ENCODE measurements at regions not wholly inside any gene's neighbourhood (a gene's known extent, or its start where the extent isn't known, plus 50 kb on each side); places are given as distances from the start of the nearest gene placed in this dataset.

- WGBS, 2 donors, result 40 to 62% methylated on average over 36 to 43 of the region's 43 CpGs
- H3K4me3 ChIP-seq, result no peak overlapping the region
- H3K27ac ChIP-seq, result no peak overlapping the region
- no peaks in the 10 kb centered on the region for H3K9me3 ChIP-seq
- no peaks in the 10 kb centered on the region for H3K27me3 ChIP-seq
- TF ChIP-seq POLR2A (IDR thresholded peaks at IDR 0.05), result no peak
- no peak for TF ChIP-seq CTCF (IDR thresholded peaks at IDR 0.05)
- no peak for TF ChIP-seq EP300 (IDR thresholded peaks at IDR 0.05)
- H3K36me3 ChIP-seq, result no peaks in the 10 kb centered on the region
- DNase-seq (ENCODE audit: low spot score in 2 of 2), result no peak
- no peaks in the 10 kb centered on the region for H3K4me1 ChIP-seq
Measured at GRCh38 chr10:120011359-120012130, 119.0 kb downstream of the SEC23IP start.

- H3K27me3 ChIP-seq, result no peaks in the 10 kb centered on the region
- TF ChIP-seq POLR2A (IDR thresholded peaks at IDR 0.05), result no peak
- no peak for TF ChIP-seq EP300 (IDR thresholded peaks at IDR 0.05)
- no peak for TF ChIP-seq CTCF (IDR thresholded peaks at IDR 0.05)
- 83 to 86% methylated on average over 5 of the region's 5 CpGs for WGBS, 2 donors
- no peaks in the 10 kb centered on the region for H3K36me3 ChIP-seq
- no peak overlapping the region for H3K27ac ChIP-seq
- DNase-seq (ENCODE audit: low spot score in 2 of 2), result no peak
- H3K9me3 ChIP-seq, result no peaks in the 10 kb centered on the region
- no peak overlapping the region for H3K4me3 ChIP-seq
- H3K4me1 ChIP-seq, result no peaks in the 10 kb centered on the region
Measured at GRCh38 chr10:120012131-120012400, 119.5 kb downstream of the SEC23IP start.

- no peak for TF ChIP-seq CTCF (IDR thresholded peaks at IDR 0.05)
- Histone ChIP-seq H3K27me3 (no peaks in the 10 kb centered on the region), H3K36me3 (no peaks in the 10 kb centered on the region), H3K4me3 (no peak overlapping the region), H3K9me3 (no peaks in the 10 kb centered on the region), H3K4me1 (no peaks in the 10 kb centered on the region), H3K27ac (no peak overlapping the region)
- DNase-seq (ENCODE audit: low spot score in 2 of 2), result no peak
- 78 to 84% methylated on average over 7 of the region's 7 CpGs for WGBS, 2 donors
Measured at GRCh38 chr10:120012566-120012965, 120.0 kb downstream of the SEC23IP start.

- no peak overlapping the region for H3K27ac ChIP-seq
- no peak overlapping the region for H3K4me3 ChIP-seq
- no peaks in the 10 kb centered on the region for H3K36me3 ChIP-seq
- DNase-seq (ENCODE audit: low spot score in 2 of 2), result no peak
- 87 to 92% methylated on average over 3 of the region's 3 CpGs for WGBS, 2 donors
- H3K9me3 ChIP-seq, result no peaks in the 10 kb centered on the region
- TF ChIP-seq CTCF (IDR thresholded peaks at IDR 0.05) (no peak), EP300 (IDR thresholded peaks at IDR 0.05) (no peak), POLR2A (IDR thresholded peaks at IDR 0.05) (no peak)
- no peaks in the 10 kb centered on the region for H3K27me3 ChIP-seq
- no peaks in the 10 kb centered on the region for H3K4me1 ChIP-seq
Measured at GRCh38 chr10:120014031-120014430, 121.5 kb downstream of the SEC23IP start.

- WGBS, 2 donors, result 87 to 92% methylated on average over 5 of the region's 5 CpGs
- no peak overlapping the region for H3K27ac ChIP-seq
- H3K36me3 ChIP-seq, result no peaks in the 10 kb centered on the region
- DNase-seq (ENCODE audit: low spot score in 2 of 2), result no peak
- no peaks in the 10 kb centered on the region for H3K9me3 ChIP-seq
- H3K4me1 ChIP-seq, result no peaks in the 10 kb centered on the region
- no peak overlapping the region for H3K4me3 ChIP-seq
- TF ChIP-seq CTCF (IDR thresholded peaks at IDR 0.05), result no peak
- TF ChIP-seq POLR2A (IDR thresholded peaks at IDR 0.05), result no peak
- no peak for TF ChIP-seq EP300 (IDR thresholded peaks at IDR 0.05)
- H3K27me3 ChIP-seq, result no peaks in the 10 kb centered on the region
Measured at GRCh38 chr10:120015064-120015463, 122.5 kb downstream of the SEC23IP start.

Measured in tibial nerve (tissue), 4 donors.